GM23338 (cell line): ENCODE measurements at regions not wholly inside any gene's neighbourhood (a gene's known extent, or its start where the extent isn't known, plus 50 kb on each side); places are given as distances from the start of the nearest gene placed in this dataset.
A peak's percentile ranks its signal among the peaks of the same experiment; 100 is the strongest.

Experiments
- ATAC-seq: fragments of 200-7000 bp; cut with Tn5 transposase; 3 replicates; pipeline ENCODE4 v1.9.1; 2020
- DNase-seq: peaks from one replicate; pipeline ENCODE4 v3.0.0-alpha.2; 2015; ENCODE audit warnings: low spot score
- H2AFZ ChIP-seq: fragments of 200-600 bp; sonication (generic); 2 replicates; pipeline ENCODE4 v1.8.0; 2016; ENCODE audit warnings: antibody characterized with exemption, mild to moderate bottlenecking, moderate library complexity
- H3F3A ChIP-seq: fragments of 200-600 bp; sonication (generic); replicated peaks from 2 replicates; pipeline ENCODE4 v1.8.0; 2017; ENCODE audit warnings: antibody characterized with exemption, mixed run types, low read depth
- H3K27ac ChIP-seq: fragments of 200-600 bp; sonication (generic); 2 replicates; pipeline ENCODE4 v1.6.1; 2016; ENCODE audit warnings: low read depth
- H3K27me3 ChIP-seq: fragments of 200-600 bp; sonication (generic); 2 replicates; pipeline ENCODE4 v1.8.0; 2016; ENCODE audit warnings: mild to moderate bottlenecking, mixed run types, moderate library complexity; ENCODE audit not compliant: insufficient read depth
- H3K36me3 ChIP-seq: fragments of 200-600 bp; sonication (generic); 2 replicates; pipeline ENCODE4 v1.8.0; 2016; ENCODE audit warnings: mild to moderate bottlenecking; ENCODE audit not compliant: insufficient read depth
- H3K4me1 ChIP-seq: fragments of 200-600 bp; sonication (generic); 2 replicates; pipeline ENCODE4 v1.8.0; 2016; ENCODE audit warnings: mild to moderate bottlenecking, moderate library complexity; ENCODE audit not compliant: insufficient read depth
- H3K4me2 ChIP-seq: fragments of 200-600 bp; sonication (generic); 2 replicates; pipeline ENCODE4 v1.7.1; 2017; ENCODE audit warnings: mixed run types
- H3K4me3 ChIP-seq: fragments of 200-600 bp; sonication (generic); 2 replicates; pipeline ENCODE4 v1.6.1; 2016; ENCODE audit warnings: mixed run types
- H3K79me2 ChIP-seq: fragments of 200-600 bp; sonication (generic); replicated peaks from 2 replicates; pipeline ENCODE4 v1.8.0; 2017; ENCODE audit warnings: mild to moderate bottlenecking; ENCODE audit not compliant: insufficient read depth
- H3K9me2 ChIP-seq: fragments of 200-600 bp; sonication (generic); 2 replicates; pipeline ENCODE4 v1.8.0; 2017; ENCODE audit not compliant: insufficient read depth
- H4K20me1 ChIP-seq: fragments of 200-600 bp; sonication (generic); replicated peaks from 2 replicates; pipeline ENCODE4 v1.8.0; 2017; ENCODE audit warnings: mild to moderate bottlenecking; ENCODE audit not compliant: insufficient read depth
- H3K27ac Mint-ChIP-seq: 2 replicates; pipeline ENCODE4 v1.8.0; 2020; ENCODE audit warnings: inconsistent platforms, mild to moderate bottlenecking, moderate library complexity, mixed read lengths
- H3K27me3 Mint-ChIP-seq: 3 replicates; pipeline ENCODE4 v1.8.0; 2022; ENCODE audit warnings: low read depth, mild to moderate bottlenecking, moderate library complexity, mixed read lengths, inconsistent platforms; ENCODE audit not compliant: insufficient read depth, poor library complexity
- H3K36me3 Mint-ChIP-seq: 3 replicates; pipeline ENCODE4 v1.8.0; 2021; ENCODE audit warnings: low read depth, mild to moderate bottlenecking, inconsistent platforms, moderate library complexity, mixed read lengths
- H3K4me1 Mint-ChIP-seq: 3 replicates; pipeline ENCODE4 v1.8.0; 2020; ENCODE audit warnings: mild to moderate bottlenecking, inconsistent platforms, mixed read lengths
- H3K4me3 Mint-ChIP-seq: 3 replicates; pipeline ENCODE4 v1.8.0; 2021; ENCODE audit warnings: moderate library complexity, mild to moderate bottlenecking, inconsistent platforms, mixed read lengths
- H3K9me3 Mint-ChIP-seq: 3 replicates; pipeline ENCODE4 v1.8.0; 2020; ENCODE audit warnings: moderate library complexity, mild to moderate bottlenecking, inconsistent platforms, mixed read lengths
- CREB1 ChIP-seq: fragments of 250-450 bp; sonication (Bioruptor Pico); IDR thresholded peaks from 2 replicates; pipeline ENCODE4 v1.5.0; 2020; ENCODE audit warnings: low read depth, mild to moderate bottlenecking, moderate library complexity
- EZH2 ChIP-seq: fragments of 200-600 bp; sonication (generic); IDR thresholded peaks from one replicate; pipeline ENCODE4 v1.8.0; 2017; ENCODE audit warnings: antibody characterized with exemption, mild to moderate bottlenecking, low read depth; ENCODE audit not compliant: unreplicated experiment
- EZH2phosphoT487 ChIP-seq: fragments of 200-600 bp; sonication (generic); IDR thresholded peaks from one replicate; pipeline ENCODE4 v1.8.1; 2018; ENCODE audit warnings: antibody characterized with exemption; ENCODE audit not compliant: unreplicated experiment
- JUNB ChIP-seq: IDR thresholded peaks from one replicate; pipeline ENCODE4 v1.6.1; 2016; ENCODE audit warnings: antibody characterized with exemption; ENCODE audit not compliant: unreplicated experiment
- NANOG ChIP-seq: IDR thresholded peaks from 2 replicates; pipeline ENCODE4 v1.6.1; 2016; ENCODE audit warnings: antibody characterized with exemption, borderline replicate concordance
- POLR2AphosphoS5 ChIP-seq: IDR thresholded peaks from 2 replicates; pipeline ENCODE4 v1.6.1; 2016; ENCODE audit warnings: antibody characterized with exemption, low read depth
- STAT1 ChIP-seq: IDR thresholded peaks from one replicate; pipeline ENCODE4 v1.6.1; 2016; ENCODE audit warnings: antibody characterized with exemption; ENCODE audit not compliant: unreplicated experiment
- ZNF114 ChIP-seq: fragments of 250-450 bp; sonication (Bioruptor Pico); IDR thresholded peaks from 2 replicates; pipeline ENCODE4 v1.5.0; 2020; ENCODE audit warnings: mild to moderate bottlenecking, moderate library complexity
- ZNF331 ChIP-seq: fragments of 250-450 bp; sonication (Bioruptor Pico); IDR thresholded peaks from 2 replicates; pipeline ENCODE4 v1.5.0; 2020; ENCODE audit warnings: low read depth, mild to moderate bottlenecking, moderate library complexity
- TF ChIP-seq, protein P1 (sequence below): IDR thresholded peaks from 2 replicates; pipeline ENCODE4 v1.6.1; 2016; ENCODE audit warnings: antibody characterized with exemption
- TF ChIP-seq, protein P2 (sequence below): fragments of 250-450 bp; sonication (Bioruptor Pico); IDR thresholded peaks from 2 replicates; pipeline ENCODE4 v1.5.0; 2020; ENCODE audit warnings: mild to moderate bottlenecking, moderate library complexity
- TF ChIP-seq, protein P3 (sequence below), 2 experiments: fragments of 200-600 bp in 1 of 2; sonication (generic) in 1 of 2; conservative IDR thresholded peaks; 2 replicates each; pipeline versions ENCODE4 v1.5.1 to v1.6.1; 2016 to 2017; ENCODE audit warnings: antibody characterized with exemption in 2 of 2, low read depth in 2 of 2, mild to moderate bottlenecking in 2 of 2, moderate library complexity in 1 of 2
- TF ChIP-seq, protein P4 (sequence below): IDR thresholded peaks from one replicate; pipeline ENCODE4 v1.6.1; 2018; ENCODE audit warnings: antibody characterized with exemption; ENCODE audit not compliant: unreplicated experiment

DNA sequence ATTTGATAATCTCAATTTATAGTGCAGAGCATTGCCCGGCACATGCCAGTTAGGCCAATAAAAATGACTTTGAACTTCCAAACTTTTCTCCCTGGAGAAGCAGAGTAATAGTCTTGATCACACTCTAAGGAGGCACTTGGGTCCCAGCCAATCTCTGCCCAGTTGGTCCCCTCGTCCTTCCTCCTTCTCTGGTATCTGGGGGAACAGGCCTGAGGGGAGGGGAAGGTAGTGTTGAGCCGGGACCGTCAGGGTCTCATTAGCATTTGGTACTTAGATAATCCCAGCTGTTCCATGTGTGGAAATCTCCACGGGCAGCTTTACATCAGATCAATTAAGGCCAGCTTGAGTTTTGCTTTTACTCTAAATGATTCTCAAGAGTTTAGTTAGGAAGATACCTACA is 70.1 kb downstream of the ZNF641 start:
- H3K27ac ChIP-seq: no peak overlapping the region
- no peaks in the 10 kb centered on the region for H3F3A ChIP-seq
- H3K27ac Mint-ChIP-seq: no peak overlapping the region
- peaks cover 21% of the 10 kb centered on the region for H3K4me1 Mint-ChIP-seq
- no peaks in the 10 kb centered on the region for H3K9me2 ChIP-seq
- peak; percentile 10 for DNase-seq
- H3K79me2 ChIP-seq: no peaks in the 10 kb centered on the region
- peaks cover 66% of the 10 kb centered on the region for H3K27me3 Mint-ChIP-seq
- H3K4me1 ChIP-seq: no peaks in the 10 kb centered on the region; the same call in 1 of the 2 replicates
- no peaks in the 10 kb centered on the region; the same call in 2 of the 3 replicates for H3K9me3 Mint-ChIP-seq
- TF ChIP-seq, protein P1, sequence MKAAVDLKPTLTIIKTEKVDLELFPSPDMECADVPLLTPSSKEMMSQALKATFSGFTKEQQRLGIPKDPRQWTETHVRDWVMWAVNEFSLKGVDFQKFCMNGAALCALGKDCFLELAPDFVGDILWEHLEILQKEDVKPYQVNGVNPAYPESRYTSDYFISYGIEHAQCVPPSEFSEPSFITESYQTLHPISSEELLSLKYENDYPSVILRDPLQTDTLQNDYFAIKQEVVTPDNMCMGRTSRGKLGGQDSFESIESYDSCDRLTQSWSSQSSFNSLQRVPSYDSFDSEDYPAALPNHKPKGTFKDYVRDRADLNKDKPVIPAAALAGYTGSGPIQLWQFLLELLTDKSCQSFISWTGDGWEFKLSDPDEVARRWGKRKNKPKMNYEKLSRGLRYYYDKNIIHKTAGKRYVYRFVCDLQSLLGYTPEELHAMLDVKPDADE: no peak
- TF ChIP-seq STAT1: no peak
- TF ChIP-seq CREB1 (CRISPR knock-in tag): no peak
- TF ChIP-seq, protein P2, sequence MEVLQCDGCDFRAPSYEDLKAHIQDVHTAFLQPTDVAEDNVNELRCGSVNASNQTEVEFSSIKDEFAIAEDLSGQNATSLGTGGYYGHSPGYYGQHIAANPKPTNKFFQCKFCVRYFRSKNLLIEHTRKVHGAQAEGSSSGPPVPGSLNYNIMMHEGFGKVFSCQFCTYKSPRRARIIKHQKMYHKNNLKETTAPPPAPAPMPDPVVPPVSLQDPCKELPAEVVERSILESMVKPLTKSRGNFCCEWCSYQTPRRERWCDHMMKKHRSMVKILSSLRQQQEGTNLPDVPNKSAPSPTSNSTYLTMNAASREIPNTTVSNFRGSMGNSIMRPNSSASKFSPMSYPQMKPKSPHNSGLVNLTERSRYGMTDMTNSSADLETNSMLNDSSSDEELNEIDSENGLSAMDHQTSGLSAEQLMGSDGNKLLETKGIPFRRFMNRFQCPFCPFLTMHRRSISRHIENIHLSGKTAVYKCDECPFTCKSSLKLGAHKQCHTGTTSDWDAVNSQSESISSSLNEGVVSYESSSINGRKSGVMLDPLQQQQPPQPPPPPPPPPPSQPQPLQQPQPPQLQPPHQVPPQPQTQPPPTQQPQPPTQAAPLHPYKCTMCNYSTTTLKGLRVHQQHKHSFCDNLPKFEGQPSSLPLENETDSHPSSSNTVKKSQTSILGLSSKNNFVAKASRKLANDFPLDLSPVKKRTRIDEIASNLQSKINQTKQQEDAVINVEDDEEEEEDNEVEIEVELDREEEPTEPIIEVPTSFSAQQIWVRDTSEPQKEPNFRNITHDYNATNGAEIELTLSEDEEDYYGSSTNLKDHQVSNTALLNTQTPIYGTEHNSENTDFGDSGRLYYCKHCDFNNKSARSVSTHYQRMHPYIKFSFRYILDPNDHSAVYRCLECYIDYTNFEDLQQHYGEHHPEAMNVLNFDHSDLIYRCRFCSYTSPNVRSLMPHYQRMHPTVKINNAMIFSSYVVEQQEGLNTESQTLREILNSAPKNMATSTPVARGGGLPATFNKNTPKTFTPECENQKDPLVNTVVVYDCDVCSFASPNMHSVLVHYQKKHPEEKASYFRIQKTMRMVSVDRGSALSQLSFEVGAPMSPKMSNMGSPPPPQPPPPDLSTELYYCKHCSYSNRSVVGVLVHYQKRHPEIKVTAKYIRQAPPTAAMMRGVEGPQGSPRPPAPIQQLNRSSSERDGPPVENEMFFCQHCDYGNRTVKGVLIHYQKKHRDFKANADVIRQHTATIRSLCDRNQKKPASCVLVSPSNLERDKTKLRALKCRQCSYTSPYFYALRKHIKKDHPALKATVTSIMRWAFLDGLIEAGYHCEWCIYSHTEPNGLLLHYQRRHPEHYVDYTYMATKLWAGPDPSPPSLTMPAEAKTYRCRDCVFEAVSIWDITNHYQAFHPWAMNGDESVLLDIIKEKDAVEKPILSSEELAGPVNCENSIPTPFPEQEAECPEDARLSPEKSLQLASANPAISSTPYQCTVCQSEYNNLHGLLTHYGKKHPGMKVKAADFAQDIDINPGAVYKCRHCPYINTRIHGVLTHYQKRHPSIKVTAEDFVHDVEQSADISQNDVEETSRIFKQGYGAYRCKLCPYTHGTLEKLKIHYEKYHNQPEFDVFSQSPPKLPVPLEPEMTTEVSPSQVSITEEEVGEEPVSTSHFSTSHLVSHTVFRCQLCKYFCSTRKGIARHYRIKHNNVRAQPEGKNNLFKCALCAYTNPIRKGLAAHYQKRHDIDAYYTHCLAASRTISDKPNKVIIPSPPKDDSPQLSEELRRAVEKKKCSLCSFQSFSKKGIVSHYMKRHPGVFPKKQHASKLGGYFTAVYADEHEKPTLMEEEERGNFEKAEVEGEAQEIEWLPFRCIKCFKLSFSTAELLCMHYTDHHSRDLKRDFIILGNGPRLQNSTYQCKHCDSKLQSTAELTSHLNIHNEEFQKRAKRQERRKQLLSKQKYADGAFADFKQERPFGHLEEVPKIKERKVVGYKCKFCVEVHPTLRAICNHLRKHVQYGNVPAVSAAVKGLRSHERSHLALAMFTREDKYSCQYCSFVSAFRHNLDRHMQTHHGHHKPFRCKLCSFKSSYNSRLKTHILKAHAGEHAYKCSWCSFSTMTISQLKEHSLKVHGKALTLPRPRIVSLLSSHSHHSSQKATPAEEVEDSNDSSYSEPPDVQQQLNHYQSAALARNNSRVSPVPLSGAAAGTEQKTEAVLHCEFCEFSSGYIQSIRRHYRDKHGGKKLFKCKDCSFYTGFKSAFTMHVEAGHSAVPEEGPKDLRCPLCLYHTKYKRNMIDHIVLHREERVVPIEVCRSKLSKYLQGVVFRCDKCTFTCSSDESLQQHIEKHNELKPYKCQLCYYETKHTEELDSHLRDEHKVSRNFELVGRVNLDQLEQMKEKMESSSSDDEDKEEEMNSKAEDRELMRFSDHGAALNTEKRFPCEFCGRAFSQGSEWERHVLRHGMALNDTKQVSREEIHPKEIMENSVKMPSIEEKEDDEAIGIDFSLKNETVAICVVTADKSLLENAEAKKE (CRISPR knock-in tag): no peak
- TF ChIP-seq ZNF331 (CRISPR knock-in tag): no peak
- TF ChIP-seq, protein P3, sequence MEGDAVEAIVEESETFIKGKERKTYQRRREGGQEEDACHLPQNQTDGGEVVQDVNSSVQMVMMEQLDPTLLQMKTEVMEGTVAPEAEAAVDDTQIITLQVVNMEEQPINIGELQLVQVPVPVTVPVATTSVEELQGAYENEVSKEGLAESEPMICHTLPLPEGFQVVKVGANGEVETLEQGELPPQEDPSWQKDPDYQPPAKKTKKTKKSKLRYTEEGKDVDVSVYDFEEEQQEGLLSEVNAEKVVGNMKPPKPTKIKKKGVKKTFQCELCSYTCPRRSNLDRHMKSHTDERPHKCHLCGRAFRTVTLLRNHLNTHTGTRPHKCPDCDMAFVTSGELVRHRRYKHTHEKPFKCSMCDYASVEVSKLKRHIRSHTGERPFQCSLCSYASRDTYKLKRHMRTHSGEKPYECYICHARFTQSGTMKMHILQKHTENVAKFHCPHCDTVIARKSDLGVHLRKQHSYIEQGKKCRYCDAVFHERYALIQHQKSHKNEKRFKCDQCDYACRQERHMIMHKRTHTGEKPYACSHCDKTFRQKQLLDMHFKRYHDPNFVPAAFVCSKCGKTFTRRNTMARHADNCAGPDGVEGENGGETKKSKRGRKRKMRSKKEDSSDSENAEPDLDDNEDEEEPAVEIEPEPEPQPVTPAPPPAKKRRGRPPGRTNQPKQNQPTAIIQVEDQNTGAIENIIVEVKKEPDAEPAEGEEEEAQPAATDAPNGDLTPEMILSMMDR (conservative IDR thresholded peaks at IDR 0.05; ENCODE audit: low read depth in 2 of 2): no peak
- TF ChIP-seq EZH2phosphoT487: no peak
- TF ChIP-seq, protein P4, sequence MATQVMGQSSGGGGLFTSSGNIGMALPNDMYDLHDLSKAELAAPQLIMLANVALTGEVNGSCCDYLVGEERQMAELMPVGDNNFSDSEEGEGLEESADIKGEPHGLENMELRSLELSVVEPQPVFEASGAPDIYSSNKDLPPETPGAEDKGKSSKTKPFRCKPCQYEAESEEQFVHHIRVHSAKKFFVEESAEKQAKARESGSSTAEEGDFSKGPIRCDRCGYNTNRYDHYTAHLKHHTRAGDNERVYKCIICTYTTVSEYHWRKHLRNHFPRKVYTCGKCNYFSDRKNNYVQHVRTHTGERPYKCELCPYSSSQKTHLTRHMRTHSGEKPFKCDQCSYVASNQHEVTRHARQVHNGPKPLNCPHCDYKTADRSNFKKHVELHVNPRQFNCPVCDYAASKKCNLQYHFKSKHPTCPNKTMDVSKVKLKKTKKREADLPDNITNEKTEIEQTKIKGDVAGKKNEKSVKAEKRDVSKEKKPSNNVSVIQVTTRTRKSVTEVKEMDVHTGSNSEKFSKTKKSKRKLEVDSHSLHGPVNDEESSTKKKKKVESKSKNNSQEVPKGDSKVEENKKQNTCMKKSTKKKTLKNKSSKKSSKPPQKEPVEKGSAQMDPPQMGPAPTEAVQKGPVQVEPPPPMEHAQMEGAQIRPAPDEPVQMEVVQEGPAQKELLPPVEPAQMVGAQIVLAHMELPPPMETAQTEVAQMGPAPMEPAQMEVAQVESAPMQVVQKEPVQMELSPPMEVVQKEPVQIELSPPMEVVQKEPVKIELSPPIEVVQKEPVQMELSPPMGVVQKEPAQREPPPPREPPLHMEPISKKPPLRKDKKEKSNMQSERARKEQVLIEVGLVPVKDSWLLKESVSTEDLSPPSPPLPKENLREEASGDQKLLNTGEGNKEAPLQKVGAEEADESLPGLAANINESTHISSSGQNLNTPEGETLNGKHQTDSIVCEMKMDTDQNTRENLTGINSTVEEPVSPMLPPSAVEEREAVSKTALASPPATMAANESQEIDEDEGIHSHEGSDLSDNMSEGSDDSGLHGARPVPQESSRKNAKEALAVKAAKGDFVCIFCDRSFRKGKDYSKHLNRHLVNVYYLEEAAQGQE: no peak
- no peak for TF ChIP-seq NANOG
- no peak for TF ChIP-seq POLR2AphosphoS5
- no peak for TF ChIP-seq EZH2
- TF ChIP-seq JUNB: no peak
- TF ChIP-seq ZNF114 (CRISPR knock-in tag): no peak
- H3K4me3 Mint-ChIP-seq: no peak overlapping the region
- no peaks in the 10 kb centered on the region for H3K36me3 Mint-ChIP-seq
- H2AFZ ChIP-seq: no peak overlapping the region
- no peaks in the 10 kb centered on the region for H3K36me3 ChIP-seq
- peaks cover 87% of the 10 kb centered on the region for H3K27me3 ChIP-seq
- ATAC-seq: peak; percentile 72
- H3K4me2 ChIP-seq: no peak overlapping the region
- H4K20me1 ChIP-seq: peaks cover 4% of the 10 kb centered on the region
- H3K4me3 ChIP-seq: no peak overlapping the region
